C4-2B (cell line): ENCODE measurements at regions not wholly inside any gene's neighbourhood (a gene's known extent, or its start where the extent isn't known, plus 50 kb on each side); places are given as distances from the start of the nearest gene placed in this dataset.
"Not testable (repeated sequence)": the region's sequence is repeated elsewhere in the genome, so short reads cannot be mapped to it uniquely, and the experiment has no call there.

ENCODE experiments used
- H3K27ac ChIP-seq: fragments of 450-650 bp; 2 replicates; pipeline ENCODE4 v1.5.1; 2017
- ZFX ChIP-seq: fragments of 450-650 bp; IDR thresholded peaks from 2 replicates; pipeline ENCODE4 v1.6.1; 2017
- TF ChIP-seq, protein P1 (sequence below): fragments of 450-650 bp; conservative IDR thresholded peaks from 2 replicates; pipeline ENCODE4 v1.5.1; 2017; ENCODE audit warnings: mild to moderate bottlenecking

DNA sequence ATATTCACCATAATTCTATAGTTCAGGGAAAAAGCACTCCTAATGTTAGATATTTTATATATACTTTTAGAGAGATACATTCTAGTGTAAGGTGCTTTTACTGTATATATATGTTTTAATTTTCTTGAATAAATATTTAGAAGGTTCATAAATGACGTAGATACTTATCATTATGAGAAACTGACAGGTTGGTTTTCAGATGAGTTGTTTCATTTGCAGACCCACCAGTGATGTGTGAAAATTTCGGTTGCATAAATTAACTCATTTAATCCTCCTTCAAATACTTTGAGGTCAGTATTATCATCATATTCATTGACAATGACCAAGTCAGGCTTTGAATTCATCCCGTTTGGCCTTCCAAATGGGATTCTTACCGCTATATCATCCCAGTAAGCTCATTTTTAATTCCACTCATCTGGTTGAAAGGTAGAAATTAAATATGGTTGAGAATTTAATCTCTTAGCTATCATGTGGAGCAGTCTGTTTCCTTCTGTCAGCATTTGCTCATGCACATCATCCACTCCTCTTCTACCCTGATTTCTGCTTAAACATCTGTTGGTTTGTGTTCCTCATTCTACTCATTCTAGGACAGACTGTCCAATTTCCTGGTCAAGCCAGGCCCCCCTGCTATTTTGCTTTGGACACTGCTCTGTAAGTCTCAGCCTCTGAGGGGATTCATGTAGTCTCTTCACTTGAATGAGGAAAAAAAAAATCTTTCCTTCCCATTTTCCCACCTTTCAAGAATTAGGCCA is 1156.6 kb downstream of the PLA2G4A start:
- no peak overlapping the region for H3K27ac ChIP-seq
- no peak for TF ChIP-seq ZFX
- TF ChIP-seq, protein P1, sequence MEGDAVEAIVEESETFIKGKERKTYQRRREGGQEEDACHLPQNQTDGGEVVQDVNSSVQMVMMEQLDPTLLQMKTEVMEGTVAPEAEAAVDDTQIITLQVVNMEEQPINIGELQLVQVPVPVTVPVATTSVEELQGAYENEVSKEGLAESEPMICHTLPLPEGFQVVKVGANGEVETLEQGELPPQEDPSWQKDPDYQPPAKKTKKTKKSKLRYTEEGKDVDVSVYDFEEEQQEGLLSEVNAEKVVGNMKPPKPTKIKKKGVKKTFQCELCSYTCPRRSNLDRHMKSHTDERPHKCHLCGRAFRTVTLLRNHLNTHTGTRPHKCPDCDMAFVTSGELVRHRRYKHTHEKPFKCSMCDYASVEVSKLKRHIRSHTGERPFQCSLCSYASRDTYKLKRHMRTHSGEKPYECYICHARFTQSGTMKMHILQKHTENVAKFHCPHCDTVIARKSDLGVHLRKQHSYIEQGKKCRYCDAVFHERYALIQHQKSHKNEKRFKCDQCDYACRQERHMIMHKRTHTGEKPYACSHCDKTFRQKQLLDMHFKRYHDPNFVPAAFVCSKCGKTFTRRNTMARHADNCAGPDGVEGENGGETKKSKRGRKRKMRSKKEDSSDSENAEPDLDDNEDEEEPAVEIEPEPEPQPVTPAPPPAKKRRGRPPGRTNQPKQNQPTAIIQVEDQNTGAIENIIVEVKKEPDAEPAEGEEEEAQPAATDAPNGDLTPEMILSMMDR = no peak

DNA sequence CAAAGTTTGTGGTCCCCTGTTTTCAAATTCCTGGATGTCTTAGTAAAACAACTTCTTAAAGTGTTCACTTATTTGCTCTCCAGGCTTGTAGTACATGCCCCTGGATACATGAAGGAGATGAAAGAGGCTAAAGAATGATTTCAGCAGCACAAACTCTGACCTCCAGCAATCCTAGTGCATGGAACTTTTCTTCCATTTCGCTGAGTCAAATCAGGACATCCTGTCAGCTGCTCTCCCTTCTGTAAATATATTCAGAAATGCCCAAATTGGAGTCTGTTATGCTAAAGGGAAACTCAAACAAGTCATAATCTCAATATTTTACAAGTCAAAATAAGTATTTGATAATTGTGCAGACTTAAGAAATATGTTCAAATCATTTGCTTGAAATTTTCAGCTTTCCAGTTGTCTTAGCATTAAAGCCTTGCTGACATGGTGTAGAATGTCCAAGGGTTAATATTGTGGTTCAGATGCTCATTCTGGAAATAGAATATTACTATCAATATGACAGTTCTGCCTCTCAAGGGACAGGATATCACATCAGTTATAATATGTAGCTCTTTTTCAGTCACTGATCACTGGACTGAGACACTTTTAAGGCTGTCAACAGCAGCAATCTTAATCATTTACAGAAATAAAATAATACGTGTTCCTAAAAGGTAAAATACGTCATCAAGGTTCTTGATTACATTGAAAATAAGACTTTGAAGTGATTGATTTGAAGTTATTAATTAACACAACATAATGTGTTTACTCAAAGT is 1157.3 kb downstream of the PLA2G4A start:
- TF ChIP-seq ZFX = no peak
- TF ChIP-seq, protein P1 = no peak
- no peak overlapping the region for H3K27ac ChIP-seq

DNA sequence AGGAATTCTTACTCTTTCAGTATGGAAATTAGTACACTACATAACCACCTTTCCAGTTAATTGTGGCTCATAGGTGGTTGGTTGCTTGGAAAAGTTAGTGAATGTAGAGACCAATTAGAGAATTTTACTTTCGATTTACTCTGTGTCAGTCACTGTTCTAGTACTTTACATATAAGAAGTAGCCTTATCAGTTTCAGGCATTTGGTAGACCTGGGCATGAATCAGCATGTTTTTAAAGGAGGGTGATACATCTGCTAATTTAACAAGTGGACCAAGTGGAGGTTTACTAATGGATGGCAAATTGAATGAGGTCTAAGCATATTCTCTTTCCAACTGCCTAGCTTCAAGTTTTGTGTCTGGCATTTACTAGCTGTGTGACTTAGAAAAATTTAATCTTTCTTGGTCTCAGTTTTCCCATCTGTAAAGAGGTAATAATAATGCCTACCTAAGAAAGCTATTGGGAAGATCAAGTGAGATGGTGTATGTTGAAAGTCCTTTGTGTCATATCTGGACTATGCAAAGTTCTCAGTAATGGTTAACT is 1158.6 kb downstream of the PLA2G4A start:
- no peak overlapping the region for H3K27ac ChIP-seq
- no peak for TF ChIP-seq ZFX
- TF ChIP-seq, protein P1 = no peak

DNA sequence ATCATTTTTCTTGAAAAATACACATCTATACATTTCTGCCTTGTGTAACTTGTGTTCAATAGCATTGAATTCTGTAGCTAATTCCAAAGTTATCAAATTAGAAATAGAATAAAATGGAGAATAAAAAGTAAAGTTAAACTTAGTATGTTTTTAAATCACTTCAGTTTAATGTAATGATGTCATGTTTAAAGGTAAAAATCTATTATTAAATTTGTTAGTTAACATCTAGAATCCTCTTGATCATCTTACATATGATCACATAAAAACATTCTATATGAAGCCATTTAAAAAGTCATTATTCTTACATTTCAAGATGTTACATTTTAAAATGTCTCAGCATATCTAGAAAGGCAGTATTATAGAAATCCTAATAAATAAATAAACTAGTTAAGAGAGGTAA is 1163.2 kb downstream of the PLA2G4A start:
- no peak overlapping the region for H3K27ac ChIP-seq
- TF ChIP-seq, protein P1 = no peak
- TF ChIP-seq ZFX = no peak

DNA sequence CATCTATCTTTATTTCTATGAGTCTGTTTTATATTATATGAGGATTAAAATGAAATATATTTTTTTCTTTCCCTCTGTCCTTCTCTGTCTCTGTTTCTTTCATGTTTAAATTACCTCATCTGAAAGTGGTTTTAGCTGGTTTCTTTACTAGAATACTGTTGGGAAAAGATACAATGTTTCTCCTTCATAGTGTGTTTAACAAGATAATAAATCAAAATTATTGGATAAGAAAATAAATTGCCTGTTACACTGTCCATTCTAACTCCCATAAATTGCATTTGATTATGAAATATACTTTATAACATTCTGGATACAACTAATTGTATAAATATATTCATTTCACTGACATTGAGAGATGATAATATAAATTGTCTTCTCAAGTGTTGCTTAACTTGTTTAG is 1168.0 kb downstream of the PLA2G4A start:
- no peak overlapping the region for H3K27ac ChIP-seq
- TF ChIP-seq, protein P1 = no peak
- TF ChIP-seq ZFX = no peak

DNA sequence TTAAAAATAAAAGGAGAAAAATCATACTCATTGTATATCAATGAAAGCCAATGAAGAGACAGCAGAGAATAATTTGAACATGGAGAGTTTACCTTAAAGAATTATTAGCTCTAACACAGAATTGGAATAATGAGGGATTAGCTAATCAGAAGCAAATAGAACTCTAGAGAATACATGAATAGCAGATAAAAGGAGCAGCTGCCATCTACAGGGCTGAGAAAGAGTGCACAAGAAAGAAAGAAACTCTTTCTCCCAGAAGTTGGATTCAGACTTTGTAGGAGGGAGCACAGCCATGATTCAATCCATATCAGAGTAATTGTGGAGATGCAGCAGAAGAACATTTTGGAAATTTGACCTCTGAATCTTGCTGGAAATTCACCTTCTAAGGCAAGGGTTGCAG is 1171.2 kb downstream of the PLA2G4A start:
- H3K27ac ChIP-seq = no peak overlapping the region
- TF ChIP-seq ZFX = no peak
- TF ChIP-seq, protein P1 = peak; percentile 64

DNA sequence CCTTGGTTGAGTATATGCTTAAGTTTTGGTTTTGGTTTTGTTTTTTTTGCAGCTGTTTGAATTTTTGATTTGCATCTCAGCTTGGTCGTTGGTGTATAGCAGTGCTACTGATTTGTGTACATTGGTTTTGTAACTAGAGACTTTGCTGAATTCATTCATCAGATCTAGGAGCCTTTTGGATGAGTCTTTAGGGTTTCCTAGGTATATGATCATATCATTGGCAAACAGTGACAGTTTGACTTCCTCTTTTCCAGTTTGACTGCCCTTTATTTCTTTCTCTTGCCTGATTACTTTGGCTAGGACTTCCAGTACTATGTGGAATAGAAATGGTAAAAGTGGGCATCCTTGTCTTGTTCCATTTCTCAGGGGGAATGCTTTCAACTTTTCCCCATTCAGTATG is 1174.9 kb downstream of the PLA2G4A start:
- H3K27ac ChIP-seq = not testable (repeated sequence)
